IMR-90 (cell line): ENCODE measurements at regions not wholly inside any gene's neighbourhood (a gene's known extent, or its start where the extent isn't known, plus 50 kb on each side); places are given as distances from the start of the nearest gene placed in this dataset.

ENCODE experiments used
- ATAC-seq: fragments of 200-7000 bp; cut with Tn5 transposase; 2 replicates; pipeline ENCODE4 v1.9.1; 2020; ENCODE audit warnings: low read depth, mild to moderate bottlenecking, moderate library complexity
- BruUV-seq: library from RNA; stranded (reverse); fragments of 400-500 nt; replicated peaks from 2 replicates; lab custom pipeline; 2021; lab: Mats Ljungman, UMichigan
- CTCF ChIA-PET: fragments of 300-600 bp; formaldehyde crosslinking; extraction: SDS; loops from one replicate; lab custom pipeline; 2021; ENCODE audit warnings: antibody characterized with exemption; lab: Yijun Ruan, JAX
- POLR2A ChIA-PET: fragments of 300-600 bp; sonication (Branson Sonifier 250); formaldehyde crosslinking; loops from one replicate; lab custom pipeline; 2022; ENCODE audit warnings: antibody characterized with exemption; ENCODE audit not compliant: unreplicated experiment; lab: Charles Lee
- DNase-seq: peaks from one replicate; pipeline ENCODE4 v3.0.0; 2013
- H2AFZ ChIP-seq: replicated peaks from 2 replicates; pipeline ENCODE3; 2013; ENCODE audit warnings: low read length, mild to moderate bottlenecking; ENCODE audit not compliant: poor library complexity
- H2AK5ac ChIP-seq: 2 replicates; pipeline ENCODE4 v1.6.1; 2013; ENCODE audit warnings: low read depth, low read length, inconsistent platforms
- H2AK9ac ChIP-seq: replicated peaks from 2 replicates; pipeline ENCODE3; 2013; ENCODE audit warnings: mild to moderate bottlenecking, low read depth, low read length, moderate library complexity; ENCODE audit not compliant: poor library complexity
- H2BK120ac ChIP-seq: 2 replicates; pipeline ENCODE4 v1.6.1; 2013; ENCODE audit warnings: low read depth, low read length, inconsistent platforms
- H2BK15ac ChIP-seq: 3 replicates; pipeline ENCODE4 v1.6.1; 2013; ENCODE audit warnings: low read depth, low read length, inconsistent platforms
- H2BK20ac ChIP-seq: 2 replicates; pipeline ENCODE4 v1.6.1; 2013; ENCODE audit warnings: low read depth, mild to moderate bottlenecking, inconsistent platforms, low read length, moderate library complexity
- H2BK5ac ChIP-seq: 2 replicates; pipeline ENCODE4 v1.6.1; 2013; ENCODE audit warnings: mild to moderate bottlenecking, low read depth, low read length, inconsistent platforms; ENCODE audit not compliant: poor library complexity, severe bottlenecking
- H3K14ac ChIP-seq: replicated peaks from 2 replicates; pipeline ENCODE4 v1.6.1; 2013; ENCODE audit warnings: low read depth, low read length, inconsistent platforms
- H3K18ac ChIP-seq: 2 replicates; pipeline ENCODE4 v1.6.1; 2013; ENCODE audit warnings: low read depth, low read length, control low read depth
- H3K23ac ChIP-seq: 2 replicates; pipeline ENCODE4 v1.6.1; 2013; ENCODE audit warnings: low read depth, low read length, inconsistent platforms
- H3K27ac ChIP-seq: 2 replicates; pipeline ENCODE4 v1.5.1; 2013; ENCODE audit warnings: mild to moderate bottlenecking, control low read depth, low read length; ENCODE audit not compliant: insufficient read depth
- H3K27me3 ChIP-seq: 2 replicates; pipeline ENCODE4 v1.6.1; 2013; ENCODE audit warnings: low read length; ENCODE audit not compliant: control insufficient read depth, insufficient read depth
- H3K36me3 ChIP-seq: 2 replicates; pipeline ENCODE4 v1.6.1; 2013; ENCODE audit warnings: low read length, mixed read lengths; ENCODE audit not compliant: control insufficient read depth, insufficient read depth
- H3K4ac ChIP-seq: 2 replicates; pipeline ENCODE4 v1.6.1; 2013; ENCODE audit warnings: low read depth, low read length, inconsistent platforms
- H3K4me1 ChIP-seq: 2 replicates; pipeline ENCODE4 v1.6.1; 2013; ENCODE audit warnings: low read length, mixed read lengths; ENCODE audit not compliant: control insufficient read depth, insufficient read depth
- H3K4me2 ChIP-seq: 2 replicates; pipeline ENCODE4 v1.6.1; 2013; ENCODE audit warnings: low read depth, mild to moderate bottlenecking, control low read depth, low read length, moderate library complexity
- H3K4me3 ChIP-seq: 2 replicates; pipeline ENCODE4 v1.5.1; 2013; ENCODE audit warnings: low read depth, mild to moderate bottlenecking, control low read depth, low read length, moderate library complexity; ENCODE audit not compliant: insufficient read depth
- H3K56ac ChIP-seq: 2 replicates; pipeline ENCODE4 v1.6.1; 2013; ENCODE audit warnings: low read length, inconsistent platforms; ENCODE audit not compliant: insufficient read depth; ENCODE audit errors: extremely low read depth
- H3K79me1 ChIP-seq, 2 experiments: 2 replicates each; pipeline ENCODE4 v1.6.1; 2013; ENCODE audit warnings: low read length in 2 of 2, inconsistent platforms in 1 of 2, low read depth in 1 of 2
- H3K9ac ChIP-seq: 2 replicates; pipeline ENCODE4 v1.6.1; 2013; ENCODE audit warnings: low read depth, low read length, control low read depth
- H3K9me1 ChIP-seq: 2 replicates; pipeline ENCODE4 v1.6.1; 2013; ENCODE audit warnings: low read length, inconsistent platforms; ENCODE audit not compliant: insufficient read depth
- H3K9me3 ChIP-seq: 2 replicates; pipeline ENCODE4 v1.6.1; 2013; ENCODE audit warnings: low read length; ENCODE audit not compliant: control insufficient read depth, insufficient read depth
- H4K20me1 ChIP-seq: 2 replicates; pipeline ENCODE4 v1.6.1; 2013; ENCODE audit warnings: low read length, inconsistent platforms; ENCODE audit not compliant: insufficient read depth
- H4K5ac ChIP-seq: 2 replicates; pipeline ENCODE4 v1.6.1; 2013; ENCODE audit warnings: mild to moderate bottlenecking, low read depth, low read length, control low read depth
- H4K8ac ChIP-seq, 2 experiments: 2 replicates each; pipeline ENCODE4 v1.6.1; 2013; ENCODE audit warnings: low read depth in 2 of 2, low read length in 2 of 2, control low read depth in 1 of 2, inconsistent platforms in 1 of 2
- H4K91ac ChIP-seq: 2 replicates; pipeline ENCODE4 v1.6.1; 2013; ENCODE audit warnings: low read depth, low read length, inconsistent platforms; ENCODE audit not compliant: insufficient read depth
- BHLHE40 ChIP-seq: fragments of 150-350 bp; IDR thresholded peaks from 2 replicates; pipeline ENCODE4 v1.6.1; 2016; ENCODE audit warnings: mild to moderate bottlenecking, low read depth, low read length
- CEBPB ChIP-seq: IDR thresholded peaks from 2 replicates; pipeline ENCODE4 v1.6.1; 2012; ENCODE audit warnings: low read depth, low read length, improper control_type of control experiment
- CHD1 ChIP-seq: IDR thresholded peaks from 2 replicates; pipeline ENCODE4 v1.6.1; 2012; ENCODE audit warnings: low read depth, low read length, improper control_type of control experiment
- ELK1 ChIP-seq: fragments of 150-350 bp; IDR thresholded peaks from 2 replicates; pipeline ENCODE4 v1.6.1; 2016; ENCODE audit warnings: low read depth, mild to moderate bottlenecking, low read length, moderate library complexity, borderline replicate concordance
- FOS ChIP-seq: fragments of 150-350 bp; IDR thresholded peaks from 2 replicates; pipeline ENCODE4 v1.6.1; 2016; ENCODE audit warnings: low read depth, low read length
- MAFK ChIP-seq: IDR thresholded peaks from 2 replicates; pipeline ENCODE4 v1.6.1; 2012; ENCODE audit warnings: low read depth, low read length, improper control_type of control experiment
- MAZ ChIP-seq: IDR thresholded peaks from 2 replicates; pipeline ENCODE4 v1.6.1; 2012; ENCODE audit warnings: low read depth, mild to moderate bottlenecking, low read length, improper control_type of control experiment, moderate library complexity, borderline replicate concordance
- MXI1 ChIP-seq: IDR thresholded peaks from 2 replicates; pipeline ENCODE4 v1.6.1; 2012; ENCODE audit warnings: low read depth, mild to moderate bottlenecking, low read length, moderate library complexity, borderline replicate concordance
- NFE2L2 ChIP-seq: fragments of 150-350 bp; IDR thresholded peaks from 2 replicates; pipeline ENCODE4 v1.6.1; 2016; ENCODE audit warnings: low read depth, mild to moderate bottlenecking, low read length
- POLR2A ChIP-seq: IDR thresholded peaks from 2 replicates; pipeline ENCODE4 v1.6.1; 2012; ENCODE audit warnings: mild to moderate bottlenecking, low read depth, low read length
- RAD21 ChIP-seq: IDR thresholded peaks from 2 replicates; pipeline ENCODE4 v1.6.1; 2012; ENCODE audit warnings: low read length, improper control_type of control experiment
- RCOR1 ChIP-seq: IDR thresholded peaks from 2 replicates; pipeline ENCODE4 v1.6.1; 2012; ENCODE audit warnings: mild to moderate bottlenecking, low read length, improper control_type of control experiment; ENCODE audit not compliant: insufficient replicate concordance
- SMC3 ChIP-seq: fragments of 150-350 bp; IDR thresholded peaks from 2 replicates; pipeline ENCODE4 v1.6.1; 2016; ENCODE audit warnings: low read depth, mild to moderate bottlenecking, antibody characterized with exemption, low read length, moderate library complexity
- WGBS, 2 experiments: methylation state at CpG; one replicate each; pipeline versions ENCODE4 v1.1.5 to v1.1.7; 2013; ENCODE audit warnings: missing lambda C conversion rate in 2 of 2; ENCODE audit not compliant: insufficient read length in 1 of 2; ENCODE audit errors: extremely low coverage in 2 of 2; 5-methylcytosine and 5-hydroxymethylcytosine counted together
- dilution Hi-C: fragments of 300-500 bp; cut with HindIII; formaldehyde crosslinking; loops from one replicate; pipeline ENCODE4 v1.14.3; 2018; ENCODE audit warnings: low sequenced_read_pairs; ENCODE audit not compliant: unreplicated experiment
- in situ Hi-C: fragments of 300-500 bp; cut with MboI; formaldehyde crosslinking; loops from 3 replicates; pipeline ENCODE4 v1.14.3; 2019; ENCODE audit warnings: low sequenced_read_pairs, inconsistent platforms, mixed read lengths
- intact Hi-C: fragments of 100-400 bp; cut with micrococcal nuclease; formaldehyde crosslinking; loops from 2 replicates; pipeline ENCODE4 v1.10.0; 2022
- TF ChIP-seq, protein P1 (sequence below): fragments of 150-350 bp; IDR thresholded peaks from 2 replicates; pipeline ENCODE4 v1.6.1; 2017; ENCODE audit warnings: mild to moderate bottlenecking, antibody characterized with exemption, low read length, low read depth

- Histone ChIP-seq H2BK20ac (no peak overlapping the region), H3K4me1 (no peaks in the 10 kb centered on the region), H3K4ac (no peak overlapping the region), H3K9me1 (no peaks in the 10 kb centered on the region), H2AK5ac (no peak overlapping the region), H3K56ac (no peak overlapping the region), H2AK9ac (no peak overlapping the region), H3K27me3 (no peaks in the 10 kb centered on the region), H3K23ac (no peak overlapping the region), H2AFZ (no peak overlapping the region), H2BK15ac (no peak overlapping the region), H3K36me3 (no peaks in the 10 kb centered on the region), H4K8ac (no peak overlapping the region), H3K14ac (no peak overlapping the region), H3K27ac (no peak overlapping the region), H3K4me3 (no peak overlapping the region), H3K79me1 (no peaks in the 10 kb centered on the region), H3K18ac (no peak overlapping the region), H3K9ac (no peak overlapping the region), H3K9me3 (no peaks in the 10 kb centered on the region), H2BK5ac (no peak overlapping the region), H4K20me1 (no peaks in the 10 kb centered on the region), H4K91ac (no peak overlapping the region), H3K4me2 (no peak overlapping the region), H2BK120ac (no peak overlapping the region), H4K5ac (no peak overlapping the region)
- TF ChIP-seq MAZ, result no peak
- no peak for TF ChIP-seq RAD21
- no peak for TF ChIP-seq NFE2L2
- TF ChIP-seq RCOR1, result no peak
- no peak for TF ChIP-seq CEBPB
- TF ChIP-seq, protein P1, sequence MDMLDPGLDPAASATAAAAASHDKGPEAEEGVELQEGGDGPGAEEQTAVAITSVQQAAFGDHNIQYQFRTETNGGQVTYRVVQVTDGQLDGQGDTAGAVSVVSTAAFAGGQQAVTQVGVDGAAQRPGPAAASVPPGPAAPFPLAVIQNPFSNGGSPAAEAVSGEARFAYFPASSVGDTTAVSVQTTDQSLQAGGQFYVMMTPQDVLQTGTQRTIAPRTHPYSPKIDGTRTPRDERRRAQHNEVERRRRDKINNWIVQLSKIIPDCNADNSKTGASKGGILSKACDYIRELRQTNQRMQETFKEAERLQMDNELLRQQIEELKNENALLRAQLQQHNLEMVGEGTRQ, result no peak
- TF ChIP-seq MXI1, result no peak
- TF ChIP-seq POLR2A, result no peak
- no peak for TF ChIP-seq SMC3
- no peak for TF ChIP-seq ELK1
- TF ChIP-seq MAFK, result no peak
- TF ChIP-seq BHLHE40, result no peak
- TF ChIP-seq FOS, result no peak
- TF ChIP-seq CHD1, result no peak
- ATAC-seq, result no peak
- no CpG with 5 or more reads among the region's 3 CpGs for WGBS, 2 experiments
- no TSS peak for BruUV-seq
- dilution Hi-C loops (no loop called here), intact Hi-C loops (no loop called here), in situ Hi-C loops (no loop called here)
- POLR2A ChIA-PET, result no interaction called here
- CTCF ChIA-PET, result no interaction called here
- no peak for DNase-seq
Measured at GRCh38 chr13:79196366-79196765, 209.7 kb downstream of the RBM26 start.
